Fibroblast of lung (primary cell): ENCODE measurements at regions not wholly inside any gene's neighbourhood (a gene's known extent, or its start where the extent isn't known, plus 50 kb on each side); places are given as distances from the start of the nearest gene placed in this dataset.

ENCODE experiments used
- DNase-seq, 2 donors: peaks; one replicate each; pipeline versions ENCODE4 v3.0.0 to v3.0.0-alpha.2; 2010; ENCODE audit warnings: low read depth in 2 of 2
- H2AFZ ChIP-seq: 2 replicates; pipeline ENCODE4 v1.5.1; 2012; ENCODE audit warnings: low read length, control low read depth, inconsistent platforms
- H3K27ac ChIP-seq: 2 replicates; pipeline ENCODE4 v1.5.1; 2011; ENCODE audit warnings: low read length, control low read depth; ENCODE audit not compliant: insufficient read depth
- H3K27me3 ChIP-seq: 2 replicates; pipeline ENCODE4 v1.5.1; 2011; ENCODE audit warnings: mild to moderate bottlenecking, low read length; ENCODE audit not compliant: control insufficient read depth, insufficient read depth
- H3K36me3 ChIP-seq: 2 replicates; pipeline ENCODE4 v1.5.1; 2011; ENCODE audit warnings: low read length; ENCODE audit not compliant: control insufficient read depth, insufficient read depth
- H3K4me1 ChIP-seq: 2 replicates; pipeline ENCODE4 v1.5.1; 2011; ENCODE audit warnings: low read length; ENCODE audit not compliant: control insufficient read depth, insufficient read depth; ENCODE audit errors: extremely low read depth
- H3K4me2 ChIP-seq: 2 replicates; pipeline ENCODE4 v1.5.1; 2011; ENCODE audit warnings: low read length, control low read depth; ENCODE audit not compliant: insufficient read depth; ENCODE audit errors: extremely low read depth
- H3K4me3 ChIP-seq, 4 experiments: fragments of 200-600 bp in 1 of 4; sonication (generic) in 1 of 4; replicated peaks in 1 of 4; 2 replicates each; pipeline ENCODE4 v1.5.1; 2011 to 2016; ENCODE audit warnings: low read length in 4 of 4, low read depth in 3 of 4, mild to moderate bottlenecking in 3 of 4, control low read depth in 2 of 4, inconsistent platforms in 1 of 4, mixed read lengths in 1 of 4; ENCODE audit not compliant: insufficient read depth in 1 of 4; ENCODE audit errors: control extremely low read depth in 1 of 4
- H3K79me2 ChIP-seq: 2 replicates; pipeline ENCODE4 v1.5.1; 2012; ENCODE audit warnings: mild to moderate bottlenecking, low read length, inconsistent platforms; ENCODE audit not compliant: control insufficient read depth, insufficient read depth
- H3K9ac ChIP-seq: 2 replicates; pipeline ENCODE4 v1.5.1; 2011; ENCODE audit warnings: mild to moderate bottlenecking, low read length, control low read depth; ENCODE audit not compliant: insufficient read depth
- H3K9me3 ChIP-seq: 2 replicates; pipeline ENCODE4 v1.5.1; 2012; ENCODE audit warnings: low read depth, low read length; ENCODE audit not compliant: control insufficient read depth, insufficient read depth
- H4K20me1 ChIP-seq: 2 replicates; pipeline ENCODE4 v1.5.1; 2011; ENCODE audit warnings: low read length; ENCODE audit not compliant: control insufficient read depth, insufficient read depth; ENCODE audit errors: extremely low read depth
- EZH2 ChIP-seq: IDR thresholded peaks from 2 replicates; pipeline ENCODE4 v1.5.1; 2012; ENCODE audit warnings: low read length, control low read depth, mild to moderate bottlenecking; ENCODE audit errors: missing control alignments
- TF ChIP-seq, protein P1 (sequence below), 2 donors: IDR thresholded peaks in 1 of 2; conservative IDR thresholded peaks in 1 of 2; 1 replicate in 1 of 2; 2 replicates in 1 of 2; pipeline ENCODE4 v1.5.1; 2011 to 2012; ENCODE audit warnings: low read length in 2 of 2, control low read depth in 1 of 2, inconsistent platforms in 1 of 2, low read depth in 1 of 2, mild to moderate bottlenecking in 1 of 2

DNA sequence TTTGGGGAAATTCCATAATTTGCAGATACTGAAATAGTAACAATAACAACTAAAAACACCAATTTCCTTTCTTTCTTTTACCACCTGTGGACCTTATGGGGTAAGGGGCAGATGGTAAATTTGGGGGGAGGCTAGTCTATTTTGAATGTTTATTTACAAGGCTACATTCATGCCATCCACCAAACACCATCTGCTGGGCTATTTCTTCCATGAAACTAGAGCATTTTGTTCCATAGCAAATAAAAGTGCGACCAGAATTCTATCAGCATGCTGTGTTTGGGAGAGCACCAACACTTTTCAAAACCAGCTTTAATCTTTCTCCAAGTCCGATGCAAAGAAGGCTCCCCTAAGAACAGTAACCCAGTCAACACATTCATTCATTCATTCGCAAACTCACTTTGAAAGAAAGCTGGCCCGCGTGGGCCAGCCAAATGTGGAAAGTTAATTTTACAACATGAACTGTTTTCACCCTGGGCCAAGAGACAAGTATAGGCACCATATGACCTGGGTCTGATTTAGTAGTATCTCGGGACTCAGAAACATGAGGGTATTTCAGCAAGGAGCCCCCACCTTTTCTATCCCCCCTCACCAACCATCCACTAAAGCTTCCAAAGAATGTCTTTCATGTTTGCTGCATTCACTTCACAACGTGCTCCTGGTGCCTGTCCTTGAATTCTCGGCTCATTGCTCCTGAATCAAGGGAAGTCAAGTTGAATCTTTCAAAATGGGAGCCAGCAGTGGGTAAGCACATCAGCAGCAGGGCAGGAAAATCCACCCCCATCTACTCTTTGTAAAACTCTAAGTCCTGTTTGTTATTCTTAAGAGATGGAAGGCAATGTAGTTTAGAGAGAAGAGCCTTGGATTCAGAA is 210.6 kb downstream of the C1D start:
- H3K36me3 ChIP-seq, result no peaks in the 10 kb centered on the region
- H3K4me2 ChIP-seq, result no peak overlapping the region
- H3K27ac ChIP-seq, result no peak overlapping the region
- no peaks in the 10 kb centered on the region for H3K4me1 ChIP-seq
- no peaks in the 10 kb centered on the region for H3K79me2 ChIP-seq
- DNase-seq, result no peak
- TF ChIP-seq, protein P1, sequence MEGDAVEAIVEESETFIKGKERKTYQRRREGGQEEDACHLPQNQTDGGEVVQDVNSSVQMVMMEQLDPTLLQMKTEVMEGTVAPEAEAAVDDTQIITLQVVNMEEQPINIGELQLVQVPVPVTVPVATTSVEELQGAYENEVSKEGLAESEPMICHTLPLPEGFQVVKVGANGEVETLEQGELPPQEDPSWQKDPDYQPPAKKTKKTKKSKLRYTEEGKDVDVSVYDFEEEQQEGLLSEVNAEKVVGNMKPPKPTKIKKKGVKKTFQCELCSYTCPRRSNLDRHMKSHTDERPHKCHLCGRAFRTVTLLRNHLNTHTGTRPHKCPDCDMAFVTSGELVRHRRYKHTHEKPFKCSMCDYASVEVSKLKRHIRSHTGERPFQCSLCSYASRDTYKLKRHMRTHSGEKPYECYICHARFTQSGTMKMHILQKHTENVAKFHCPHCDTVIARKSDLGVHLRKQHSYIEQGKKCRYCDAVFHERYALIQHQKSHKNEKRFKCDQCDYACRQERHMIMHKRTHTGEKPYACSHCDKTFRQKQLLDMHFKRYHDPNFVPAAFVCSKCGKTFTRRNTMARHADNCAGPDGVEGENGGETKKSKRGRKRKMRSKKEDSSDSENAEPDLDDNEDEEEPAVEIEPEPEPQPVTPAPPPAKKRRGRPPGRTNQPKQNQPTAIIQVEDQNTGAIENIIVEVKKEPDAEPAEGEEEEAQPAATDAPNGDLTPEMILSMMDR (conservative IDR thresholded peaks at IDR 0.05 in 1 of 2, IDR thresholded peaks at IDR 0.05 in 1 of 2; ENCODE audit: low read depth in 1 of 2, low read length in 2 of 2), result no peak
- no peak for TF ChIP-seq EZH2
- H2AFZ ChIP-seq, result no peak overlapping the region
- no peaks in the 10 kb centered on the region for H4K20me1 ChIP-seq
- no peak overlapping the region for H3K4me3 ChIP-seq
- H3K27me3 ChIP-seq, result no peaks in the 10 kb centered on the region
- H3K9me3 ChIP-seq, result no peaks in the 10 kb centered on the region
- H3K9ac ChIP-seq, result no peak overlapping the region

DNA sequence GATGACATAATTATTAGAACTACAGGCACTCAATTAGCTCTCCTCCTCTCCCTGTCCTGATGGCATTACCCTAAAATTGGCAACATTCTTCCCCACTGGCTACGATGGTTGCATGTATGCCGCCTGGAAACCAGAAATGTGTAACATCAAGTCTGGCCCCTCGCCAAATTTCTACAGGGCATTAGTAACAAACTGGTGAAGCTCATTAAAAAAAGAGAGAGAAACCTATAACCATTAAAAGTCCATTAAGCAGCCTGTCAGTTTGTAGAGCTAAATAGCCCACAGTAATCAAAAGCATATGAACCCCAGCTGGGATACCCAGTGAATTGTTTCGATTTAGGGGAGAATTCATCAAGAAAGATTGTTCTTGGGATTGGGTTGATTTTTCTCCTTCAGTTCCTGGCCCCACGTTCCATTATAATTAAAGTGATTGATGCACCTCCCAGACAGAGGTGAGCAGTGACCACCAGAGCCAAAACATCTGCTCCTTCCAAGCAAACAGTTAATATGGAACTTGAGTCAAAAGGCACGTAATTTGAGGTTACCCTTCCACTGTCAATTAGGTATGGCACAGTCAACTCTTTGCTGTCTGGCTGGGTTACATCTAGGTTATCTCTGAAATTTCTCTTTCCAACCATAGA is 208.6 kb downstream of the C1D start:
- no peak for TF ChIP-seq EZH2
- TF ChIP-seq, protein P1 (conservative IDR thresholded peaks at IDR 0.05 in 1 of 2, IDR thresholded peaks at IDR 0.05 in 1 of 2; ENCODE audit: low read depth in 1 of 2, low read length in 2 of 2), result no peak
- no peaks in the 10 kb centered on the region for H4K20me1 ChIP-seq
- no peak overlapping the region for H2AFZ ChIP-seq
- no peak for DNase-seq
- H3K27ac ChIP-seq, result no peak overlapping the region
- no peaks in the 10 kb centered on the region for H3K27me3 ChIP-seq
- no peak overlapping the region for H3K4me2 ChIP-seq
- H3K4me3 ChIP-seq, result no peak overlapping the region
- no peaks in the 10 kb centered on the region for H3K36me3 ChIP-seq
- H3K79me2 ChIP-seq, result no peaks in the 10 kb centered on the region
- no peaks in the 10 kb centered on the region for H3K9me3 ChIP-seq
- no peaks in the 10 kb centered on the region for H3K4me1 ChIP-seq
- H3K9ac ChIP-seq, result no peak overlapping the region

- no peak overlapping the region for H3K27ac ChIP-seq
- no peak for DNase-seq
- H3K4me1 ChIP-seq, result no peaks in the 10 kb centered on the region
- H3K9ac ChIP-seq, result no peak overlapping the region
- no peak overlapping the region for H3K4me3 ChIP-seq
- no peaks in the 10 kb centered on the region for H3K27me3 ChIP-seq
- TF ChIP-seq, protein P1 (conservative IDR thresholded peaks at IDR 0.05 in 1 of 2, IDR thresholded peaks at IDR 0.05 in 1 of 2; ENCODE audit: low read depth in 1 of 2, low read length in 2 of 2), result no peak
- TF ChIP-seq EZH2, result no peak
- H2AFZ ChIP-seq, result no peak overlapping the region
- no peaks in the 10 kb centered on the region for H3K79me2 ChIP-seq
- no peaks in the 10 kb centered on the region for H4K20me1 ChIP-seq
- no peaks in the 10 kb centered on the region for H3K9me3 ChIP-seq
- H3K36me3 ChIP-seq, result no peaks in the 10 kb centered on the region
- H3K4me2 ChIP-seq, result no peak overlapping the region
These were observed 208.0 kb downstream of the C1D start for GRCh38 chr2:67854798-67855197.
